ENCODE measurements at regions not wholly inside any gene's neighbourhood (a gene's known extent, or its start where the extent isn't known, plus 50 kb on each side); places are given as distances from the start of the nearest gene placed in this dataset.
"Not testable (repeated sequence)": the region's sequence is repeated elsewhere in the genome, so short reads cannot be mapped to it uniquely, and the experiment has no call there.

- no peaks in the 10 kb centered on the region for H3K36me3 ChIP-seq
- H3K4me3 ChIP-seq, result no peak overlapping the region
- DNase-seq (ENCODE audit: low read depth in 1 of 2, low spot score in 1 of 2), result no peak
- H3K27me3 ChIP-seq, result no peaks in the 10 kb centered on the region
- TF ChIP-seq CTCF (IDR thresholded peaks at IDR 0.05; ENCODE audit: low read depth, low read length), result no peak
- no peak overlapping the region for H3K27ac ChIP-seq
- H3K9me3 ChIP-seq (ENCODE audit: low read depth), result no peaks in the 10 kb centered on the region
- no peaks in the 10 kb centered on the region for H3K4me1 ChIP-seq (ENCODE audit: low read depth)
These were observed 1995.6 kb upstream of the CDH6 start for GRCh38 chr5:29197631-29198454.

GRCh38 chr5:29193972-29194371 lies 1999.5 kb upstream of the CDH6 start:
- Histone ChIP-seq H3K9me3 (ENCODE audit: low read depth) (no peaks in the 10 kb centered on the region), H3K27me3 (no peaks in the 10 kb centered on the region), H3K27ac (no peak overlapping the region), H3K36me3 (no peaks in the 10 kb centered on the region), H3K4me3 (no peak overlapping the region), H3K4me1 (ENCODE audit: low read depth) (no peaks in the 10 kb centered on the region)
- no peak for DNase-seq (ENCODE audit: low read depth in 1 of 2, low spot score in 1 of 2)
- TF ChIP-seq CTCF (IDR thresholded peaks at IDR 0.05; ENCODE audit: low read depth, low read length), result no peak

- H3K27ac ChIP-seq; H3K36me3 ChIP-seq; H3K27me3 ChIP-seq; H3K9me3 ChIP-seq (ENCODE audit: low read depth); H3K4me3 ChIP-seq; DNase-seq (ENCODE audit: low read depth in 1 of 2, low spot score in 1 of 2); H3K4me1 ChIP-seq (ENCODE audit: low read depth): not testable (repeated sequence)
These were observed 2002.0 kb upstream of the CDH6 start for GRCh38 chr5:29191269-29192048.

- not testable (repeated sequence) for H3K9me3 ChIP-seq (ENCODE audit: low read depth); H3K27ac ChIP-seq; H3K36me3 ChIP-seq; H3K4me1 ChIP-seq (ENCODE audit: low read depth); H3K27me3 ChIP-seq; H3K4me3 ChIP-seq; DNase-seq (ENCODE audit: low read depth in 1 of 2, low spot score in 1 of 2)
These were observed 2003.1 kb upstream of the CDH6 start for GRCh38 chr5:29190398-29190797.

- not testable (repeated sequence) for H3K9me3 ChIP-seq (ENCODE audit: low read depth); H3K4me3 ChIP-seq; H3K4me1 ChIP-seq (ENCODE audit: low read depth); DNase-seq (ENCODE audit: low read depth in 1 of 2, low spot score in 1 of 2); H3K27ac ChIP-seq; H3K27me3 ChIP-seq; H3K36me3 ChIP-seq
These were observed 2007.1 kb upstream of the CDH6 start for GRCh38 chr5:29186380-29186779.

GRCh38 chr5:29185558-29185957 lies 2007.9 kb upstream of the CDH6 start:
- no peaks in the 10 kb centered on the region for H3K36me3 ChIP-seq
- no peaks in the 10 kb centered on the region for H3K9me3 ChIP-seq (ENCODE audit: low read depth)
- no peak for DNase-seq (ENCODE audit: low read depth in 1 of 2, low spot score in 1 of 2)
- H3K27me3 ChIP-seq, result no peaks in the 10 kb centered on the region
- no peaks in the 10 kb centered on the region for H3K4me1 ChIP-seq (ENCODE audit: low read depth)
- no peak for TF ChIP-seq CTCF (IDR thresholded peaks at IDR 0.05; ENCODE audit: low read depth, low read length)
- no peak overlapping the region for H3K27ac ChIP-seq
- no peak overlapping the region for H3K4me3 ChIP-seq

GRCh38 chr5:29175774-29176173 lies 2017.7 kb upstream of the CDH6 start:
- DNase-seq (ENCODE audit: low read depth in 1 of 2, low spot score in 1 of 2), result no peak
- Histone ChIP-seq H3K4me3 (no peak overlapping the region), H3K4me1 (ENCODE audit: low read depth) (no peaks in the 10 kb centered on the region), H3K27ac (no peak overlapping the region), H3K36me3 (no peaks in the 10 kb centered on the region), H3K9me3 (ENCODE audit: low read depth) (no peaks in the 10 kb centered on the region), H3K27me3 (no peaks in the 10 kb centered on the region)
- TF ChIP-seq CTCF (IDR thresholded peaks at IDR 0.05; ENCODE audit: low read depth, low read length), result no peak

Measured in cardiac muscle cell (in vitro differentiated cells and primary cell).